ENCODE measurements at regions not wholly inside any gene's neighbourhood (a gene's known extent, or its start where the extent isn't known, plus 50 kb on each side); places are given as distances from the start of the nearest gene placed in this dataset.

DNA sequence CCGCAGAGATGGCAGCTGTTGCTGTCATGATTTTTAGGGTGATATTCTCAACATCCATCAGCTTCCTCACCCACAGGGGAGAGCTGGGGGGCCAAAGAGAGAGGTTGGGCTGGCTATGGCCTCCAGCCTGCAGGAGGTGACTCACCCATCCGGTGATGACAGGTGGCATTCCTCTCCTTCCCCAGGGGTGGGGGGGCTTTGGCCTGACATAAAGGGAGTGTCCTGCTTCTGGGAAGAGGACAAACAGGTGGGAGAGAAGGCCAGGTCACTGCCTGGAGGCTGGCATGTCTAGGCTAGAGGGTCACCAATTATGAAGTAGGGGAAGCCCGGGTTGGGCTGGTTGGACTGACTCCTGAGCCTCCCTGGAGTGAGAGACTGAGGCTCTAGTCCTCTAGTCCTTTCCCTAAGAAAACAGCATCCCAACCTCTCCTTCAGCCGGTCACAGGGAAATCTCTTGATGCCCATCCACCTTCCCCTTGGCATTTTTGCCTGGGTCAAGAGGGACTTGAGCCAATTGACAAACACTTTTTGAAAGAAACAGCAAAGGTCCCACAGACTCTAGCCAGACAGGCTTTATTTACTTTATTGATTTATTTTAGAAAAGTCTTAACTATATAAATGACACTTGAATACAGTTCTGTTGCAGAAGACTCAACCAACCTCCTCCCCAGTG is 79.8 kb upstream of the ZNF716 start:
- no peak for DNase-seq

DNA sequence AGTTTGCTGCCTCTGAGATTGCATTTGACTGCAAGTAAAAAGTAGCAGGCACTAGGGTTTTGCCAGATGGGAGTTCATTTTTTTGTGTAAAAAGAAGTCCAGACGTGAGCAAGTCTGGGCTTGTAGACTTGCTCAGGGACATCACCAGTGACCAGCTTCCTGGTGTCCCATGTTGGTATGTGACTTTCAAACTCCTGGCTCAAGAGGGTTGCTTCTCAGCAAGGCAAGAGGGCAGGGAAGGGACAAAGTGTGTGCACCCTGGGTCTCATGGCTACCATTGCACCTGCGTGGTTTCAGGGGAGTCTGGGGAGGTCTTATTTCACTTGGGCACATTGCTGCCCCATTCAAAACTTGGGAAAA is 79.3 kb upstream of the ZNF716 start:
- no peak for DNase-seq

DNA sequence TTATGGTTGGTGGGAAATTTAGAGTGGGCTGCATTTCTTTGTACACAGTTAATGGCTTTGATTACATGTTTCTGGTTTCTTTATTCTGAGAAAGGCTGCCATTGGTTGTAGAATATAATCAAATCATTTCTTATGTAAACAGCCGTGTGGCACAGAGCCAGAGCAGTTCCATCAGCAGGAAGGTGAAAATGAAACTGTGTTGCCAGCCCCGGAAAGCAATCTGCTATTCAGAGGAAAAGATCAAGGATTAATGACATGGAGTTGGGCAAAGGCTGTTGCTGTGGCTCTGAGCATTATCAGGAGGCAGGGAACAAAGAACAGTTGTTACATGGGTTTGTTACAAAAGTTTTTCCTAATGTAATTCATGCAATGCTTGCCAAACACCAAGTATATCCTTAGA is 74.2 kb upstream of the ZNF716 start:
- no peak for DNase-seq

DNA sequence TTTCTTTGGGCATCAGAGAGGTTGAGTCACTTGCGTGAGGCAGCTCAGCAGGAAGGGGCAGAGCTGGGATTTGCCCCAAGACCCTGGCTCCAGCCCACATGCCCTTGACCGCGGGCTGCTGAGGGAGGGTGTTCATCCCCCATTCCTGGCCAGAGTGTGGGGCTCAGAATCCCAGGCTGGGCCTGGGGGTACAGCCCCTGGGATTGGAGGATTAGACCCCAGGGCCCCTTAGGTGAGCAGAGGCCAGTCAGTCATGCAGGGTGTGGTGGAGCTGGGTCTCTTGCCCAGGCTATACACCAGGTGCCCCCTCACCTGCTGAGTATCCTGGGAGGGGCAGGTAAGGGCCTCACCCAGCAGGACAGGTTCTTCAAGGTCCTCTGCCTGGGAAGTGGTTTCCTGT is 68.4 kb upstream of the ZNF716 start:
- DNase-seq = no peak

DNA sequence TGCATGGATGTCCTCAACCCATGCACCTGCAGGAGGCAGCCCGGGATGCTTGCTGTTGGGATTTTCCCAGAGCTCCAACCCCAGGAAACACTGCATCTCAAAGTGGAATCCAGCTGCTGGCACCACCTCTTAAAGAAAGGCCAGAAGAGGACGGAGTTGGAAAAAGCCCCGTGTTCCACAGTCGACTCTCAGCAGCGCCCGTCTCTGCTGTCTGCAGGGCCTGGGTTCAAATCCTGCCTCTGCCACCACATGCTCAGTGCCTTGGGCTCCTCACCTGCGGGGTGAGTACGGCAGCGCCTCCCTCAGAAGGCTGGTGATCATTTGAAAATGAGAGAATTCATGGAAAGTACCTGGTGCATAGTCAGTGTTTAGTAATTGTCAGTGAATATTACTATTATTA is 65.6 kb upstream of the ZNF716 start:
- DNase-seq = no peak

DNA sequence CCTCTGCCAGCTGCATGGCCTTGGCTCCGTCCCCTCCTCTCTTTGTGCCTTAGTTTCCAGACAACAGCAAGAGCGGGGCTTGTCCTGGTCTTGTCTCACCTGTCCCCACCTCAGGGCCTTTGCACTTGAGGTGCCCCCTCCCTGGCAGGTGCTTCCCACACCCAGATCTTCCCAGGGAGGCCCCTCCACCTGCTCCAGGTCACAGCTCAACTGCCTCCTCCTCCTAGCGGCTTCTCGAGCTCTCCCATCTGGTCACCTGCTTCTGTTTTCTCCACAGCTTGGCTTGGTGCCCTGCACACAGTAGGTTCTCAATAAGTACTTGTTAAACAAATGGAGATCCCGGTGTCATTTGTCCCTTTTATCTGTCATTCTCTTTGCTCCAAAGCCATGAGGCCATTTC is 64.3 kb upstream of the ZNF716 start:
- no peak for DNase-seq

DNA sequence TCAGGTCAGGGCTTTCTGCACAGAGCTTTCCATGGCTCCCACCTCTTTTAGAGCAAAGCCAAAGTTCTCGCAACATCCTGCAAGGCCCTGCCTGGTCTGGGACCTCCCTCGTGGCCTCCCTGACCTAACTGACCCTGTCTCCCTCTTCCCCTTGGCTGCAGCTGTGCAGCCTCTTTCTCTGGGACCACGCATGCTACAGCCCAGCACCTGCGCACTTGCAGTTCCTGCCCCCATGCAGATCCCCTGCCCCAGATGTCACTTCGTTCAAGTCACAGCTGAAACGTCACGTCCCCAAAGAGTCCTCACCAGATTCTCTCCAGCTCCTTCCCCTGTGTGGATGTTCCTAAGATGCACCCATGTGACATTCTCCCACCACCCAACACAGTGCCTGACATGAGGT is 61.2 kb upstream of the ZNF716 start:
- no peak for DNase-seq

DNA sequence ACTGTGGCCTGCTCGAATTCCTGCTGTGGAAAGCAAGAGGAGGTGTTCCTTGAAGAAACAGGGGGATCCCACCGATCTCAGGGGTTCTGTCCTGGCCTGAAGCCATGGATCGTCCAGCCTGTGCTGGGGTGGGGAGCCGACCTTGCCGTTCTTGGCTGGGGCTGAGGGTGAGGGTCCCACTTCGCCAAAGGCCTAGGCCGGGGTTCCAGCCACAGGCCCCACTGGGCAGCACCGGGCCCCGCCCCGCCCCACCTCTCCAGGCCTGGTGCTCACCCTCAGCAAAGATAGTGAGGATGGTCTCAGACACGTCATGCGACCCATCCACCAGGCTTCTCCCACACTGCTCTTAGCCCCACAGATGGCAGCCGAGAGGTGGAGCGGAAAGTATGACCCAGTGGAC is 51.4 kb upstream of the ZNF716 start:
- DNase-seq = no peak

DNA sequence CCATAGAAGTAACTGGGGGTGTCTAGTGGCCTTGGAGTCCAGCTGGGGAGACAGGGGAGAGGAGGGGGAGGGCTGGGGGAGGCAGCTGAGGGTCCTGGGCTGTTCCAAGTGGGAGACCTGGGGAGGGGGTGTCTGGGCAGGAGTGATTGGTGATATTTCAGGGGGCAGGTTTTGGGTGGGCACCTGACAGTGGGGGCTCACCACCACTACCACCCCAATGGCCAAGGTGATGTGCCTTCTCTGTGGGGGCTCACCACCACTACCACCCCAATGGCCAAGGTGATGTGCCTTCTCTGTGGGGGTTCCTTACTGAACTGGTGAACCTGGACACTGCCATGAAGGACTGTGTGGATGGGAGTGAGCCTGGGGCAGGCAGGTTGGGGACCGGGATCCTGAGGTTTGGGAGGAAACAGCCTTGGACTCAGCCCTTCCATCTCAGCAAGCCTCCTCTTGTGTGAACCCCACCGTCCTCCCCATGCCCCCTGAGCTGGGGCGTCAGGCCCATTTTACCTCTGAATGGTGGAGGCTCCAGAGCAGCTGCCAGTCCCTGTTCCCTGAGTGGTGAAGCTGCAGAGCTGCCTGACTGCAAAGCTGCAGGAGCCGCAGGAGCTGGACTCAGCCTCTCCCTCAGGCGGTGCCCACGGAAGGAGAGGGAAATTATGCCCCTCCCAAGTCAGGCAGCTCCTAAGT is 50.6 kb upstream of the ZNF716 start:
- DNase-seq = no peak

DNA sequence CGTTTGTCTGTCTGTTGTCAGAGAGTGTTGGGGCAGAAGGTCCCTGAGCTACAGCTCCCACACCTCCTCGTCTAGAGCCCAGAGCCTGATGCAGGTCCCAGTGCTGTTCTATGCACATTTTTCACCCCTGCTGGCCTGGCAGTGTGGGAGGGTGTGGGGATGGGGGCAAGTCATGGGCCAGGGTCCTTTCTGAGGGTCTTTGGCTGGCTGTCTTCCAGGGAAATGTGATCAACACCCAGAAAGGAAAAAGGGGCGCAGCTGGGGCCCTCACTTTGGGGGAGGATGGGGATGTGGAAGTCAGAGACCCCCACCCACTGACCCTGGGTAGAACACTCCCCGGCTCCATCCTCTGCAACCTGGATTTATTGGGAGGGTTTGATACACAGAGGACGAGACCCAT is 50.0 kb upstream of the ZNF716 start:
- no peak for DNase-seq

All from Kasumi-1 (cell line).